ENCODE measurements at regions not wholly inside any gene's neighbourhood (a gene's known extent, or its start where the extent isn't known, plus 50 kb on each side); places are given as distances from the start of the nearest gene placed in this dataset.
"Not testable (repeated sequence)": the region's sequence is repeated elsewhere in the genome, so short reads cannot be mapped to it uniquely, and the experiment has no call there.

DNA sequence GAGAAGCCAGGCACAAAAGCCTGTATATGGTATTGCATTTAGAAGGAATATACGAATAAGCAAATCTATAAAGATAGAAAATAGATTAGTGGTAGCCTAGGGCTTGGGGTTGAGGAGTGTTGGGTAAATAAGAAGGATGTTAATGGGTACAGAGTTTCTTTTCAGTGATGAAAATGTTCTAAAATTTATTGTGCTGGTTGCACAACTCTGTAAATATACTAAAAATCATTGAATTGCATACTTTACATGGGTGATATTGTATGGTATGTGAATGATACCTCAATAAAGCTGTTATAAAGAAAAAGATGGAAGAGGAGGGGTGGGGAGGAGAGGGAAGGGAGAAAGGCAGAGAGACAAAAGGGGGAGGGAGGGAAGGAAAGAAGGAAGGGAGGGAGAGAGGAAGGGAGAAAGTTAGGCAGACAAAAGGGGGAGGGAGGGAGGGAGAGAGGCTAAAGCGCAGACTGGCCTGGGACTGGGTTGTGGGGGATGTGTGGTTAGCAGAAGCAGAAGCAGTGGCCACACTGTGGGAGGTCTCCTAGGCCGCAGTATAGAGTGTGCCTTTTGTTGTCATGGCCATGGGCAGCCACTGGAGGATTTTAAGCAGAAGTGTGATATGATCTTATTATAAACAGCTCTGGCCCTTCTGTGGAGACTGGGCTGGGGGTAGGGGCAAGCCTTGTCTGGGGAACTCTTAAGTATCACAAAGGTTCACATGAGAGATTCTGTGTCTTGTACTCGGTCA lies 73.6 kb upstream of the ELK3 start:
- no peaks in the 10 kb centered on the region for H3K27me3 ChIP-seq (ENCODE audit: control insufficient read depth, insufficient read depth, low read length, poor library complexity, severe bottlenecking)
- DNase-seq = peak; percentile 70
- peaks cover 2% of the 10 kb centered on the region for H3K27me3 Mint-ChIP-seq (ENCODE audit: insufficient read depth)
- no peak overlapping the region for H3K4me3 ChIP-seq (ENCODE audit: low read length)
- H3K9me3 Mint-ChIP-seq = no peaks in the 10 kb centered on the region
- no peak overlapping the region for H3K4me3 Mint-ChIP-seq
- H3K27ac Mint-ChIP-seq = no peak overlapping the region
- H3K9me3 ChIP-seq (ENCODE audit: control insufficient read depth, low read length) = no peaks in the 10 kb centered on the region
- H3K4me1 ChIP-seq (ENCODE audit: control insufficient read depth, insufficient read depth, low read length) = no peaks in the 10 kb centered on the region
- H3K27ac ChIP-seq (ENCODE audit: low read depth, low read length) = peak overlapping the region; percentile 44
- H3K36me3 Mint-ChIP-seq (ENCODE audit: low read depth) = no peaks in the 10 kb centered on the region
- no peaks in the 10 kb centered on the region for H3K36me3 ChIP-seq (ENCODE audit: control insufficient read depth, insufficient read depth, low read length)
- TF ChIP-seq, protein P1, sequence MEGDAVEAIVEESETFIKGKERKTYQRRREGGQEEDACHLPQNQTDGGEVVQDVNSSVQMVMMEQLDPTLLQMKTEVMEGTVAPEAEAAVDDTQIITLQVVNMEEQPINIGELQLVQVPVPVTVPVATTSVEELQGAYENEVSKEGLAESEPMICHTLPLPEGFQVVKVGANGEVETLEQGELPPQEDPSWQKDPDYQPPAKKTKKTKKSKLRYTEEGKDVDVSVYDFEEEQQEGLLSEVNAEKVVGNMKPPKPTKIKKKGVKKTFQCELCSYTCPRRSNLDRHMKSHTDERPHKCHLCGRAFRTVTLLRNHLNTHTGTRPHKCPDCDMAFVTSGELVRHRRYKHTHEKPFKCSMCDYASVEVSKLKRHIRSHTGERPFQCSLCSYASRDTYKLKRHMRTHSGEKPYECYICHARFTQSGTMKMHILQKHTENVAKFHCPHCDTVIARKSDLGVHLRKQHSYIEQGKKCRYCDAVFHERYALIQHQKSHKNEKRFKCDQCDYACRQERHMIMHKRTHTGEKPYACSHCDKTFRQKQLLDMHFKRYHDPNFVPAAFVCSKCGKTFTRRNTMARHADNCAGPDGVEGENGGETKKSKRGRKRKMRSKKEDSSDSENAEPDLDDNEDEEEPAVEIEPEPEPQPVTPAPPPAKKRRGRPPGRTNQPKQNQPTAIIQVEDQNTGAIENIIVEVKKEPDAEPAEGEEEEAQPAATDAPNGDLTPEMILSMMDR (conservative IDR thresholded peaks at IDR 0.05) = peak; percentile 37
- H3K9ac ChIP-seq (ENCODE audit: extremely low read depth, low read length, poor library complexity, severe bottlenecking) = no peak overlapping the region
- peaks cover 12% of the 10 kb centered on the region for H3K4me1 Mint-ChIP-seq
- WGBS, 2 experiments (ENCODE audit: insufficient coverage in 1 of 2, insufficient read length in 1 of 2) = 67 to 70% methylated on average over 4 of the region's 4 CpGs

DNA sequence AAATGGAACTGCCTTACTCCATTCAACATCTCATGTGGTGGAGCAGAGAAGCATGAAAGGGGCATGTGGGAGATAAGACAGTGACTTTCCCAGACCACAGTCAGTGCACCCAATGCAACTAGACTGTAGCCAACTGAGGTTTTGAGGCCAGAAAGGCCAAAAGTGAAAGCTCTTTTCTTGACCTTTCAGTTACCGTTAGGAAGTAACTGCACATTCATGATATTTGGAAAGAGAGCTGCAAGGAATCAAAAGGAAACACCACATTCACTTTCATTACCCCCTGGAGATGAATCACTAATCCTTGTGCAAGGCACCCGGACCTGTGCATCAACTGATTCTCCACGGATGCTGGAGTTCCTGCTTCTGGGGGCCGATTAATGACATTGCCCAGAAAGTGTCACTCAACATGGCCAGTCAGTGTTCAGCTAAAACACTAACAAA lies 72.9 kb upstream of the ELK3 start:
- Mint-ChIP-seq H3K4me3 (no peak overlapping the region), H3K4me1 (peaks cover 12% of the 10 kb centered on the region), H3K27ac (no peak overlapping the region), H3K36me3 (ENCODE audit: low read depth) (no peaks in the 10 kb centered on the region), H3K9me3 (no peaks in the 10 kb centered on the region), H3K27me3 (ENCODE audit: insufficient read depth) (peaks cover 2% of the 10 kb centered on the region)
- Histone ChIP-seq H3K9ac (ENCODE audit: extremely low read depth, low read length, poor library complexity, severe bottlenecking) (no peak overlapping the region), H3K4me3 (ENCODE audit: low read length) (no peak overlapping the region), H3K27ac (ENCODE audit: low read depth, low read length) (no peak overlapping the region), H3K9me3 (ENCODE audit: control insufficient read depth, low read length) (no peaks in the 10 kb centered on the region), H3K36me3 (ENCODE audit: control insufficient read depth, insufficient read depth, low read length) (no peaks in the 10 kb centered on the region), H3K27me3 (ENCODE audit: control insufficient read depth, insufficient read depth, low read length, poor library complexity, severe bottlenecking) (no peaks in the 10 kb centered on the region), H3K4me1 (ENCODE audit: control insufficient read depth, insufficient read depth, low read length) (no peaks in the 10 kb centered on the region)
- DNase-seq = no peak
- TF ChIP-seq, protein P1 (conservative IDR thresholded peaks at IDR 0.05) = no peak
- 92% methylated on average over 2 to 4 of the region's 4 CpGs for WGBS, 2 experiments (ENCODE audit: insufficient coverage in 1 of 2, insufficient read length in 1 of 2)

DNA sequence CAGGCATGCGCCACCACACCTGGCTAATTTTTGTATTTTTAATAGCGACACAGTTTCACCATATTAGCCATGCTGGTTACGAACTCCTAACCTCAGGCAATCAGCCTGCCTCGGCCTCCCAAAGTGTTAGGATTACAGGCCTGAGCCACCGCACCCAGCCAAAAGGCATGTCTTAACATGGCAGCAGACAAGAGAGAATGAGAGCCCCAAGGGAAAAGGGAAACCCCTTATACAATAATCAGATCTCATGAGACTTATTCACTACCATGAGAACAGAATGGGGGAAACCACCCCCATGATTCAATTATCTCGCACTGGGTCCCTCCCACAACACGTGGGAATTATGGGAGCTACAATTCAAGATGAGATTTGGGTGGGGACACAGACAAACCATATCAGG lies 65.9 kb upstream of the ELK3 start:
- H3K36me3 Mint-ChIP-seq (ENCODE audit: low read depth); H3K9me3 Mint-ChIP-seq; H3K27ac Mint-ChIP-seq; H3K4me1 Mint-ChIP-seq; H3K4me3 Mint-ChIP-seq; H3K4me3 ChIP-seq (ENCODE audit: low read length); H3K36me3 ChIP-seq (ENCODE audit: control insufficient read depth, insufficient read depth, low read length); H3K27ac ChIP-seq (ENCODE audit: low read depth, low read length); DNase-seq; H3K4me1 ChIP-seq (ENCODE audit: control insufficient read depth, insufficient read depth, low read length); H3K27me3 Mint-ChIP-seq (ENCODE audit: insufficient read depth); H3K27me3 ChIP-seq (ENCODE audit: control insufficient read depth, insufficient read depth, low read length, poor library complexity, severe bottlenecking); H3K9ac ChIP-seq (ENCODE audit: extremely low read depth, low read length, poor library complexity, severe bottlenecking); H3K9me3 ChIP-seq (ENCODE audit: control insufficient read depth, low read length): not testable (repeated sequence)
- 94 to 96% methylated on average over 5 to 7 of the region's 7 CpGs for WGBS, 2 experiments (ENCODE audit: insufficient coverage in 1 of 2, insufficient read length in 1 of 2)

Data from endodermal cell (in vitro differentiated cells).